ENCODE measurements at regions not wholly inside any gene's neighbourhood (a gene's known extent, or its start where the extent isn't known, plus 50 kb on each side); places are given as distances from the start of the nearest gene placed in this dataset.

GRCh38 chr1:212526111-212526491 lies 82.5 kb upstream of the ATF3 start:
- no peak for DNase-seq

GRCh38 chr1:212528501-212528900 lies 80.1 kb upstream of the ATF3 start:
- DNase-seq, result no peak

- DNase-seq, result no peak
These were observed 79.3 kb upstream of the ATF3 start for GRCh38 chr1:212529211-212529741.

- DNase-seq, result no peak
These were observed 77.3 kb upstream of the ATF3 start for GRCh38 chr1:212531267-212531666.

GRCh38 chr1:212531796-212532195 lies 76.8 kb upstream of the ATF3 start:
- DNase-seq, result no peak

GRCh38 chr1:212532469-212533147 lies 76.0 kb upstream of the ATF3 start:
- no peak for DNase-seq

- no peak for DNase-seq
These were observed 75.4 kb upstream of the ATF3 start for GRCh38 chr1:212533148-212533517.

- DNase-seq, result no peak
These were observed 72.0 kb upstream of the ATF3 start for GRCh38 chr1:212536586-212536985.

- no peak for DNase-seq
These were observed 71.0 kb upstream of the ATF3 start for GRCh38 chr1:212537610-212538009.

GRCh38 chr1:212539737-212540430 lies 68.7 kb upstream of the ATF3 start:
- no peak for DNase-seq

GRCh38 chr1:212542761-212543187 lies 65.8 kb upstream of the ATF3 start:
- no peak for DNase-seq

GRCh38 chr1:212544110-212544509 lies 64.5 kb upstream of the ATF3 start:
- no peak for DNase-seq

- no peak for DNase-seq
These were observed 62.5 kb upstream of the ATF3 start for GRCh38 chr1:212545941-212546635.

GRCh38 chr1:212549503-212550017 lies 59.0 kb upstream of the ATF3 start:
- DNase-seq, result no peak

GRCh38 chr1:212551929-212552328 lies 56.6 kb upstream of the ATF3 start:
- DNase-seq, result no peak

GRCh38 chr1:212553676-212554075 lies 54.9 kb upstream of the ATF3 start:
- DNase-seq, result no peak

- no peak for DNase-seq
These were observed 54.2 kb upstream of the ATF3 start for GRCh38 chr1:212554401-212554800.

- DNase-seq, result no peak
These were observed 53.1 kb upstream of the ATF3 start for GRCh38 chr1:212555426-212555825.

GRCh38 chr1:212556822-212557549 lies 51.6 kb upstream of the ATF3 start:
- DNase-seq, result no peak

- DNase-seq, result no peak
These were observed 50.5 kb upstream of the ATF3 start for GRCh38 chr1:212557739-212558692.

- DNase-seq, result peak; percentile 92 to 94
These were observed 49.7 kb upstream of the ATF3 start for GRCh38 chr1:212558693-212559480.

Data from NCI-H2081 (cell line).